Keratinocyte (primary cell): ENCODE measurements at regions not wholly inside any gene's neighbourhood (a gene's known extent, or its start where the extent isn't known, plus 50 kb on each side); places are given as distances from the start of the nearest gene placed in this dataset.

Experiments
- DNase-seq: peaks from one replicate; pipeline ENCODE4 v3.0.0-alpha.2; 2011; ENCODE audit warnings: low read depth, missing footprints, low spot score
- FAIRE-seq: peaks from 2 replicates; lab custom pipeline; 2011; peaks lifted over from hg19 to GRCh38; lab: Jason Lieb, UNC
- H2AFZ ChIP-seq: 2 replicates; pipeline ENCODE4 v1.6.0; 2012; ENCODE audit warnings: low read length, control low read depth, inconsistent platforms; ENCODE audit not compliant: control insufficient read depth
- H3K27ac ChIP-seq: 2 replicates; pipeline ENCODE4 v1.5.1; 2011; ENCODE audit warnings: low read length; ENCODE audit not compliant: control insufficient read depth, insufficient read depth
- H3K27me3 ChIP-seq: 3 replicates; pipeline ENCODE4 v1.6.0; 2011; ENCODE audit warnings: low read length; ENCODE audit not compliant: control insufficient read depth, insufficient read depth; ENCODE audit errors: extremely low read depth
- H3K36me3 ChIP-seq, 2 experiments: 2 replicates in 1 of 2; 3 replicates in 1 of 2; pipeline ENCODE4 v1.5.1; 2011; ENCODE audit warnings: low read length in 2 of 2, mild to moderate bottlenecking in 1 of 2; ENCODE audit not compliant: control insufficient read depth in 2 of 2, insufficient read depth in 2 of 2; ENCODE audit errors: extremely low read depth in 1 of 2
- H3K4me1 ChIP-seq: 3 replicates; pipeline ENCODE4 v1.5.1; 2011; ENCODE audit warnings: low read length; ENCODE audit not compliant: control insufficient read depth, insufficient read depth; ENCODE audit errors: extremely low read depth
- H3K4me2 ChIP-seq: 3 replicates; pipeline ENCODE4 v1.6.0; 2011; ENCODE audit warnings: low read depth, low read length; ENCODE audit not compliant: control insufficient read depth, insufficient read depth; ENCODE audit errors: extremely low read depth
- H3K4me3 ChIP-seq, 3 experiments: fragments of 200-600 bp in 1 of 3; sonication (generic) in 1 of 3; 2 replicates in 2 of 3; 3 replicates in 1 of 3; pipeline ENCODE4 v1.5.1; 2011 to 2016; ENCODE audit warnings: low read length in 3 of 3, mild to moderate bottlenecking in 3 of 3, control low read depth in 2 of 3, inconsistent platforms in 1 of 3, low read depth in 1 of 3, mixed read lengths in 1 of 3, mixed run types in 1 of 3, moderate library complexity in 1 of 3; ENCODE audit not compliant: control insufficient read depth in 2 of 3, insufficient read depth in 2 of 3; ENCODE audit errors: extremely low read depth in 1 of 3
- H3K79me2 ChIP-seq: 2 replicates; pipeline ENCODE4 v1.6.0; 2012; ENCODE audit warnings: low read length; ENCODE audit not compliant: control insufficient read depth, insufficient read depth
- H3K9ac ChIP-seq: 3 replicates; pipeline ENCODE4 v1.6.0; 2011; ENCODE audit warnings: low read length; ENCODE audit not compliant: control insufficient read depth, insufficient read depth; ENCODE audit errors: extremely low read depth
- H3K9me1 ChIP-seq: 3 replicates; pipeline ENCODE4 v1.6.0; 2011; ENCODE audit warnings: low read length; ENCODE audit not compliant: control insufficient read depth, insufficient read depth; ENCODE audit errors: extremely low read depth
- H3K9me3 ChIP-seq: 2 replicates; pipeline ENCODE4 v1.5.1; 2012; ENCODE audit warnings: low read depth, low read length; ENCODE audit not compliant: control insufficient read depth
- H4K20me1 ChIP-seq: 3 replicates; pipeline ENCODE4 v1.6.0; 2011; ENCODE audit warnings: low read length; ENCODE audit not compliant: control insufficient read depth, insufficient read depth; ENCODE audit errors: extremely low read depth
- CTCF ChIP-seq, 3 experiments: IDR thresholded peaks in 1 of 3; conservative IDR thresholded peaks in 1 of 3; optimal IDR thresholded peaks in 1 of 3; 2 replicates in 2 of 3; 3 replicates in 1 of 3; pipeline versions ENCODE3 to v1.5.1; 2011; ENCODE audit warnings: low read length in 3 of 3, mild to moderate bottlenecking in 3 of 3, moderate library complexity in 2 of 3, control low read depth in 1 of 3, inconsistent platforms in 1 of 3; ENCODE audit not compliant: insufficient read depth in 2 of 3; ENCODE audit errors: extremely low read depth in 1 of 3
- EZH2 ChIP-seq: IDR thresholded peaks from one replicate; pipeline ENCODE4 v1.6.1; 2012; ENCODE audit warnings: inconsistent platforms, mild to moderate bottlenecking, low read length, moderate library complexity
- dilution Hi-C: fragments of 300-500 bp; cut with MboI; formaldehyde crosslinking; loops from one replicate; pipeline ENCODE4 v1.7.0; 2020; ENCODE audit warnings: low sequenced_read_pairs; ENCODE audit not compliant: extremely low pct_ligation_motif_present

GRCh38 chr6:112682071-112682470 is 334.9 kb downstream of the RFPL4B start:
- DNase-seq (no peak), FAIRE-seq (no peak)
- H3K9me3 ChIP-seq, result no peaks in the 10 kb centered on the region
- no peaks in the 10 kb centered on the region for H3K36me3 ChIP-seq
- H3K4me3 ChIP-seq, result no peak overlapping the region
- H3K27ac ChIP-seq, result no peak overlapping the region
- H3K4me1 ChIP-seq, result no peaks in the 10 kb centered on the region
- no peaks in the 10 kb centered on the region for H3K79me2 ChIP-seq
- no peaks in the 10 kb centered on the region for H3K27me3 ChIP-seq
- dilution Hi-C loops, result no loop called here
- H4K20me1 ChIP-seq, result no peaks in the 10 kb centered on the region
- H3K9me1 ChIP-seq, result no peaks in the 10 kb centered on the region
- H3K9ac ChIP-seq, result no peak overlapping the region
- TF ChIP-seq EZH2 (no peak), CTCF (optimal IDR thresholded peaks at IDR 0.05 in 1 of 3, IDR thresholded peaks at IDR 0.05 in 1 of 3, conservative IDR thresholded peaks at IDR 0.05 in 1 of 3; ENCODE audit: extremely low read depth in 1 of 3, insufficient read depth in 2 of 3, low read length in 3 of 3) (no peak)
- H3K4me2 ChIP-seq, result no peak overlapping the region
- H2AFZ ChIP-seq, result no peak overlapping the region

GRCh38 chr6:112683106-112683505 is 336.0 kb downstream of the RFPL4B start:
- dilution Hi-C loops, result no loop called here
- FAIRE-seq (no peak), DNase-seq (no peak)
- no peak overlapping the region for H3K9ac ChIP-seq
- no peaks in the 10 kb centered on the region for H3K9me1 ChIP-seq
- no peaks in the 10 kb centered on the region for H3K36me3 ChIP-seq
- H4K20me1 ChIP-seq, result no peaks in the 10 kb centered on the region
- no peak overlapping the region for H3K27ac ChIP-seq
- H3K9me3 ChIP-seq, result no peaks in the 10 kb centered on the region
- no peak overlapping the region for H2AFZ ChIP-seq
- H3K4me3 ChIP-seq, result no peak overlapping the region
- TF ChIP-seq EZH2, result no peak
- TF ChIP-seq CTCF (optimal IDR thresholded peaks at IDR 0.05 in 1 of 3, IDR thresholded peaks at IDR 0.05 in 1 of 3, conservative IDR thresholded peaks at IDR 0.05 in 1 of 3; ENCODE audit: extremely low read depth in 1 of 3, insufficient read depth in 2 of 3, low read length in 3 of 3), result no peak
- H3K27me3 ChIP-seq, result no peaks in the 10 kb centered on the region
- H3K4me2 ChIP-seq, result no peak overlapping the region
- H3K4me1 ChIP-seq, result no peaks in the 10 kb centered on the region
- no peaks in the 10 kb centered on the region for H3K79me2 ChIP-seq
